GM13977 (cell line): ENCODE measurements at regions not wholly inside any gene's neighbourhood (a gene's known extent, or its start where the extent isn't known, plus 50 kb on each side); places are given as distances from the start of the nearest gene placed in this dataset.

Experiments used
- DNase-seq: peaks from one replicate; pipeline ENCODE4 v3.0.0; 2012; ENCODE audit warnings: low spot score
- in situ Hi-C: fragments of 300-500 bp; cut with MboI; formaldehyde crosslinking; loops from one replicate; pipeline ENCODE4 v1.12.0; 2022; ENCODE audit warnings: low sequenced_read_pairs, low pct_unique_long_range_greater_than_20kb, mixed read lengths, inconsistent platforms; ENCODE audit not compliant: unreplicated experiment
- TF ChIP-seq, protein P1 (sequence below): IDR thresholded peaks from 2 replicates; pipeline ENCODE4 v1.5.1; 2012; ENCODE audit warnings: mild to moderate bottlenecking, control low read depth; ENCODE audit not compliant: insufficient read depth; ENCODE audit errors: extremely low read depth, missing control alignments

DNA sequence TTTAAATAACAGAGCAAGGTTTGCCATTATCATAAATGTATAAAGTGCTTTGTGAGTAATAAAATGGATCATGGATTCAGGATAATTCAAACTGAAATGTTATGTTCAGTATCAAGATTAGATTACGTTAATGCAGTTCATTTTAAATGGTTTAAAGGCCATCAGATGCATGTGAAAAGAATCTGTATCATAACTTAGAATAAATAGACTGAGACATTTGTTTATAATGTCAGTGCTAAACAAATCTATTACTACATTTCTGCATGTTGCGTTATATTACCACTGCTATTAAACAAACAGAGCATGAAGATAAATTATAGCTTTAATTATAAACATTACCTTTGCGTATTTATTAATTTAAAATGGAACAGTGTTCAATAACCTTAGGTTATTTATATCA lies 160.2 kb downstream of the TOX3 start:
- in situ Hi-C loops: no loop called here
- TF ChIP-seq, protein P1, sequence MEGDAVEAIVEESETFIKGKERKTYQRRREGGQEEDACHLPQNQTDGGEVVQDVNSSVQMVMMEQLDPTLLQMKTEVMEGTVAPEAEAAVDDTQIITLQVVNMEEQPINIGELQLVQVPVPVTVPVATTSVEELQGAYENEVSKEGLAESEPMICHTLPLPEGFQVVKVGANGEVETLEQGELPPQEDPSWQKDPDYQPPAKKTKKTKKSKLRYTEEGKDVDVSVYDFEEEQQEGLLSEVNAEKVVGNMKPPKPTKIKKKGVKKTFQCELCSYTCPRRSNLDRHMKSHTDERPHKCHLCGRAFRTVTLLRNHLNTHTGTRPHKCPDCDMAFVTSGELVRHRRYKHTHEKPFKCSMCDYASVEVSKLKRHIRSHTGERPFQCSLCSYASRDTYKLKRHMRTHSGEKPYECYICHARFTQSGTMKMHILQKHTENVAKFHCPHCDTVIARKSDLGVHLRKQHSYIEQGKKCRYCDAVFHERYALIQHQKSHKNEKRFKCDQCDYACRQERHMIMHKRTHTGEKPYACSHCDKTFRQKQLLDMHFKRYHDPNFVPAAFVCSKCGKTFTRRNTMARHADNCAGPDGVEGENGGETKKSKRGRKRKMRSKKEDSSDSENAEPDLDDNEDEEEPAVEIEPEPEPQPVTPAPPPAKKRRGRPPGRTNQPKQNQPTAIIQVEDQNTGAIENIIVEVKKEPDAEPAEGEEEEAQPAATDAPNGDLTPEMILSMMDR: no peak
- DNase-seq: no peak

GRCh38 chr16:52384378-52384777 lies 162.6 kb downstream of the TOX3 start:
- DNase-seq: no peak
- TF ChIP-seq, protein P1: no peak
- in situ Hi-C loops: no loop called here

DNA sequence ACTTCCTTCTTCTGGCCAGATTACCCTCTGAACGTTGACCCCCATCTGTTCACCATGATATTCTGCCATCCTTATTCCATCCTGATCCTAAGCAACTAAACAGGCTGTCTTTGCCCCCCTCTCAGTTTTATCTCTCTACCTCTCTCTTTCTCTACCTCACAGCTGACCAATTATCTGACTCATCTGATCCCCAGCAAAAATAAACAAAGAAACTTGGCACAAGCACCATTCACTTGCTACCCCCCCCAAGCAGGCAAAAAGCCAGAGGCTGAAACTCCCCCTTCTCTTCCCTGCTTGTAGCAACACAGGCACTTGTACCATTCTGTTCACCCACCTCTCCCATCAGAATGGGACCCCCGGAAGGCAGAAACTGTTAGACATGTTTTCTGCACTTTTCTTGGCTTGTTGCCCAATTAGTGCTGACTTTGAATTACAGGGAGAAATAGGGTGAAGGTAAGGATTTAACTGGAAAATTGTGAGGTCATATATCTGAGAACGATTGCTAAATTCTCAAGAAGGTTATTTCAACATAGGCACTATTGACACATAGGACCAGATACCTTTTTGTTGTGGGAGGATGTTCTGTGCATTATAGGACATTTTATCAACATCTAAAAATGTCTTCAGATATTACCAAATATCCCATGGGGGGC lies 163.2 kb downstream of the TOX3 start:
- TF ChIP-seq, protein P1: no peak
- no peak for DNase-seq
- in situ Hi-C loops: no loop called here

GRCh38 chr16:52383119-52383518 lies 163.8 kb downstream of the TOX3 start:
- TF ChIP-seq, protein P1: no peak
- in situ Hi-C loops: no loop called here
- no peak for DNase-seq

DNA sequence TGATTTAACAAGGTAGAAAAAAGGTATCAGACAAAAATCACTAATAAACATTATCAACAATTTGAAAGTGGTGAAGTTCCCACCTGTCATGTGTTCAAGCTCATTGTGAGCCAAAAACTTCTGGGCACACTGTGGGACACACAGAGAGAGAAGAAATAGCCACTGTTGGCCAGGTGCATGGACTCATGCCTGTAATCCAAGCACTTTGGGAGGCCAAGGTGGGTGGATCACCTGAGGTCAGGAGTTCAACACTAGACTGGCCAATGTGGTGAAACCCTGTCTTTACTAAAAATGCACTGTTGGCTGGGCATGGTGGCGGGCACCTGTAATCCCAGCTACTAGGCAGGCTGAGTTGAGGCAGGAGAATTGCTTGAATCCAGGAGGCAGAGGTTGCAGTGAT lies 167.4 kb downstream of the TOX3 start:
- DNase-seq: no peak
- in situ Hi-C loops: no loop called here
- TF ChIP-seq, protein P1: no peak

GRCh38 chr16:52376676-52377280 lies 170.2 kb downstream of the TOX3 start:
- DNase-seq: no peak
- in situ Hi-C loops: no loop called here
- TF ChIP-seq, protein P1: no peak

GRCh38 chr16:52372313-52372712 lies 174.6 kb downstream of the TOX3 start:
- no peak for DNase-seq
- TF ChIP-seq, protein P1: no peak
- in situ Hi-C loops: no loop called here
